GM12872 (cell line): ENCODE measurements at regions not wholly inside any gene's neighbourhood (a gene's known extent, or its start where the extent isn't known, plus 50 kb on each side); places are given as distances from the start of the nearest gene placed in this dataset.

Experiments
- TF ChIP-seq, protein P1 (sequence below): IDR thresholded peaks from 3 replicates; pipeline ENCODE4 v1.5.1; 2011; ENCODE audit warnings: low read depth, mild to moderate bottlenecking, low read length, moderate library complexity; ENCODE audit not compliant: insufficient read depth

GRCh38 chr17:77526728-77527350 lies 386.1 kb downstream of the SEC14L1 start:
- TF ChIP-seq, protein P1, sequence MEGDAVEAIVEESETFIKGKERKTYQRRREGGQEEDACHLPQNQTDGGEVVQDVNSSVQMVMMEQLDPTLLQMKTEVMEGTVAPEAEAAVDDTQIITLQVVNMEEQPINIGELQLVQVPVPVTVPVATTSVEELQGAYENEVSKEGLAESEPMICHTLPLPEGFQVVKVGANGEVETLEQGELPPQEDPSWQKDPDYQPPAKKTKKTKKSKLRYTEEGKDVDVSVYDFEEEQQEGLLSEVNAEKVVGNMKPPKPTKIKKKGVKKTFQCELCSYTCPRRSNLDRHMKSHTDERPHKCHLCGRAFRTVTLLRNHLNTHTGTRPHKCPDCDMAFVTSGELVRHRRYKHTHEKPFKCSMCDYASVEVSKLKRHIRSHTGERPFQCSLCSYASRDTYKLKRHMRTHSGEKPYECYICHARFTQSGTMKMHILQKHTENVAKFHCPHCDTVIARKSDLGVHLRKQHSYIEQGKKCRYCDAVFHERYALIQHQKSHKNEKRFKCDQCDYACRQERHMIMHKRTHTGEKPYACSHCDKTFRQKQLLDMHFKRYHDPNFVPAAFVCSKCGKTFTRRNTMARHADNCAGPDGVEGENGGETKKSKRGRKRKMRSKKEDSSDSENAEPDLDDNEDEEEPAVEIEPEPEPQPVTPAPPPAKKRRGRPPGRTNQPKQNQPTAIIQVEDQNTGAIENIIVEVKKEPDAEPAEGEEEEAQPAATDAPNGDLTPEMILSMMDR: no peak

- TF ChIP-seq, protein P1: no peak
Observed at GRCh38 chr17:77527409-77527808, 386.6 kb downstream of the SEC14L1 start.

GRCh38 chr17:77527836-77528505 lies 387.2 kb downstream of the SEC14L1 start:
- TF ChIP-seq, protein P1: no peak

GRCh38 chr17:77528516-77529327 lies 388.0 kb downstream of the SEC14L1 start:
- TF ChIP-seq, protein P1: no peak

DNA sequence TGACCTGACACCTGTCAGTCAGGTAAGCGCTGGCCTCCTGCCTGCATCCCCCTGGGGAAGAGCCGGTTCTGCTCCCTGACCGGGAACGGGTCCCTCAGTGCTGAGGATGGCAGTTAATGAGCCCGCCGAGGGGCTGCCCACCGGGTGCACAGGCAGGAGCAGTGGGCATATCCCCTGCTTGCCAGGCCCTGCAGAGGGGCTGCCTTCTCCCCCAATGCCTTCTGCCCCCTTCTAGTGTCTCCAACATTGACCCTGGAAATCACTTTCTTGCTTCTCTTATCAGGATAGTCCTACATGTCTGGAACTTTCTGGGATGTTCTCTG lies 388.5 kb downstream of the SEC14L1 start:
- TF ChIP-seq, protein P1: no peak

DNA sequence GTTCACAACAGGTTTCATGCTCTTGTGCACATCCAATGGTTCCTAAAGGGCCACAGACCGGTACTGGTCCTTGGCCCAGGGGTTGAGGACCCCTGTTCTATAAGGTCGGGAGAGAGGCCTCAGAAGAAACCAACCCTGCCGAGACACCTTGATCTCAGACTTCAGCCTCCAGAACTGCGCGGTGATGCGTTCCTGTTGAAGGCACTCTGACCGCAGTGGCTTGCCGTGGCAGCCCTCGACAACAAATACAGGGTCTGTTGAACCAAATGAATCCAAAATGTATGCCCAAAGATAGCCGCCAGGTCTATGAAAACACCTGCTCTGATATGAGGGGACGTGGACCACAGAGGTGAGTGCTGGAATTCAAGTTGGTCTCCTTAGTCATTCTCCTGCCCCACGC lies 389.8 kb downstream of the SEC14L1 start:
- TF ChIP-seq, protein P1: no peak

DNA sequence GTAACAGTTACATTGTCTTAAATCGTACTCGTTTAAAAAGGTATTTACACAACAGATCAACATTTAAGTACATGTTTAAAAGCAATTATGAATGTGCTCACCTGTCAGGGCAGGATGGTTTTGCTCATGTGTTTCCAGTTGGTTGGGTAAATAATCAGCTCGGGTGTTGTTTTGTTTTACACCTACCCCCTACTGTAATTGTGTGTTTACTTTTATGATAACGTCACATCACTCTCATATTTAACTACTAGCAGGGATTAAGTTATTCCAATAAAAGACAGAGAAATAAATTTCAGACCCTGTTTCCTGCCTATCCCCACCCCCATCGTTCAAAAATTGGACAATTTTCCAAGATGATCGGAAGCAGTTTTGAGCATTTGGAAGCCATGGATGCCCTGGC lies 390.2 kb downstream of the SEC14L1 start:
- TF ChIP-seq, protein P1: no peak
